Calu3 (cell line): ENCODE measurements at regions not wholly inside any gene's neighbourhood (a gene's known extent, or its start where the extent isn't known, plus 50 kb on each side); places are given as distances from the start of the nearest gene placed in this dataset.

ENCODE experiments used
- BruUV-seq: library from RNA; stranded (reverse); fragments of 400-500 nt; replicated peaks from 2 replicates; lab custom pipeline; 2021; lab: Mats Ljungman, UMichigan
- CTCF ChIA-PET: fragments of 300-600 bp; sonication (Branson Sonifier 250); formaldehyde crosslinking; loops from one replicate; lab custom pipeline; 2022; ENCODE audit warnings: antibody characterized with exemption; lab: Charles Lee
- DNase-seq: peaks from one replicate; pipeline ENCODE4 v3.0.0; 2022
- H3K27ac Mint-ChIP-seq: one replicate; pipeline ENCODE4 v1.8.0; 2022; ENCODE audit warnings: mixed read lengths; ENCODE audit not compliant: unreplicated experiment
- H3K27me3 Mint-ChIP-seq: one replicate; pipeline ENCODE4 v1.8.0; 2022; ENCODE audit warnings: mixed read lengths; ENCODE audit not compliant: unreplicated experiment
- H3K36me3 Mint-ChIP-seq: one replicate; pipeline ENCODE4 v1.8.0; 2022; ENCODE audit warnings: mild to moderate bottlenecking, moderate library complexity, mixed read lengths; ENCODE audit not compliant: insufficient read depth, unreplicated experiment
- H3K4me1 Mint-ChIP-seq: one replicate; pipeline ENCODE4 v1.8.0; 2022; ENCODE audit warnings: mild to moderate bottlenecking, low read depth, mixed read lengths; ENCODE audit not compliant: unreplicated experiment
- H3K4me3 Mint-ChIP-seq: one replicate; pipeline ENCODE4 v1.8.0; 2022; ENCODE audit warnings: mild to moderate bottlenecking, low read depth, moderate library complexity, mixed read lengths; ENCODE audit not compliant: unreplicated experiment
- H3K9me3 Mint-ChIP-seq: one replicate; pipeline ENCODE4 v1.8.0; 2022; ENCODE audit warnings: low read depth, mixed read lengths; ENCODE audit not compliant: unreplicated experiment
- intact Hi-C: fragments of 100-400 bp; cut with micrococcal nuclease; formaldehyde crosslinking; loops from one replicate; pipeline ENCODE4 v1.10.0; 2022; ENCODE audit not compliant: unreplicated experiment
- TF ChIP-seq, protein P1 (sequence below): fragments of 200-600 bp; IDR thresholded peaks from one replicate; pipeline ENCODE4 v1.8.0; 2022; ENCODE audit warnings: antibody characterized with exemption; ENCODE audit not compliant: unreplicated experiment

DNA sequence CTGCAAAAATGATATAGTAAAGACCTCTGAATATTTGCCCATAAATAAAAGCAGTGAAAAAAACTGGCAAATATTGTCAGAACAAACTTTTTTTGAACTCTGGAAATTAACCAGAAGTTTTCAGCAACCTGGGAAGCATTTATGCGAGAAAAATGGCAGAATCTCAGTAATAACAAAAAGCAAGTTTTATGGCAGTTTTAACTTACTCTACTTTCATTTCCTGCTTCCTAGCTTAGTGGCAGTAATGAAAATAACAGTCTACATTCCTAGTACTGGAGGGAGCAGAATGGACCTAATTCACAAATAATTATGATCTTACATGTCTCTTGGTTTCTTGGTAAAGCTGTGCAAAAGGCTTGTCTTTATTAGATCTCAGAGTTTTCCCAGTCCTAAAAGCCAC lies 460.1 kb downstream of the NAF1 start:
- CTCF ChIA-PET = no interaction called here
- peaks cover 7% of the 10 kb centered on the region for H3K9me3 Mint-ChIP-seq
- H3K27ac Mint-ChIP-seq = no peak overlapping the region
- no peaks in the 10 kb centered on the region for H3K27me3 Mint-ChIP-seq
- no peak overlapping the region for H3K4me3 Mint-ChIP-seq
- no peaks in the 10 kb centered on the region for H3K4me1 Mint-ChIP-seq
- DNase-seq = no peak
- no TSS peak for BruUV-seq
- intact Hi-C loops = no loop called here
- TF ChIP-seq, protein P1, sequence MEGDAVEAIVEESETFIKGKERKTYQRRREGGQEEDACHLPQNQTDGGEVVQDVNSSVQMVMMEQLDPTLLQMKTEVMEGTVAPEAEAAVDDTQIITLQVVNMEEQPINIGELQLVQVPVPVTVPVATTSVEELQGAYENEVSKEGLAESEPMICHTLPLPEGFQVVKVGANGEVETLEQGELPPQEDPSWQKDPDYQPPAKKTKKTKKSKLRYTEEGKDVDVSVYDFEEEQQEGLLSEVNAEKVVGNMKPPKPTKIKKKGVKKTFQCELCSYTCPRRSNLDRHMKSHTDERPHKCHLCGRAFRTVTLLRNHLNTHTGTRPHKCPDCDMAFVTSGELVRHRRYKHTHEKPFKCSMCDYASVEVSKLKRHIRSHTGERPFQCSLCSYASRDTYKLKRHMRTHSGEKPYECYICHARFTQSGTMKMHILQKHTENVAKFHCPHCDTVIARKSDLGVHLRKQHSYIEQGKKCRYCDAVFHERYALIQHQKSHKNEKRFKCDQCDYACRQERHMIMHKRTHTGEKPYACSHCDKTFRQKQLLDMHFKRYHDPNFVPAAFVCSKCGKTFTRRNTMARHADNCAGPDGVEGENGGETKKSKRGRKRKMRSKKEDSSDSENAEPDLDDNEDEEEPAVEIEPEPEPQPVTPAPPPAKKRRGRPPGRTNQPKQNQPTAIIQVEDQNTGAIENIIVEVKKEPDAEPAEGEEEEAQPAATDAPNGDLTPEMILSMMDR = no peak
- no peaks in the 10 kb centered on the region for H3K36me3 Mint-ChIP-seq

DNA sequence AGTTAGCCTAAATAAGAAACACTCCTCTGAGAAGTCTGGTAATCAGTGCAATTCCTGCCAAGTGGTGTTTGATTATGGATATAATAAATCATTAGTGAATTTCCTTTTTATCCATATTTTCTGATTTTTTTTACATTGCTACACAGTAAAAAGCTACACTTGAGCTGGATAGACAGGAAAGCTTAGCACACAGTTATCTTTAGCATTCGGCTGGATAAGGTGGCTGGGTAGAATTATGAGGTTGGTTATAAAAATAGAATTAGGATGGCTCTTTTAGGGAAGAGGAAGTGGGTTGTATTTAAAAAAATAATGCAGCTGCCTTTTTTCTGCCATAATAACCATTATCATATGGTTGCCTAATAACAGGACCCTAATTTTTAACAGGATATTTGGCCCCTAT lies 460.6 kb downstream of the NAF1 start:
- DNase-seq = no peak
- Mint-ChIP-seq H3K4me3 (no peak overlapping the region), H3K9me3 (peaks cover 7% of the 10 kb centered on the region)

DNA sequence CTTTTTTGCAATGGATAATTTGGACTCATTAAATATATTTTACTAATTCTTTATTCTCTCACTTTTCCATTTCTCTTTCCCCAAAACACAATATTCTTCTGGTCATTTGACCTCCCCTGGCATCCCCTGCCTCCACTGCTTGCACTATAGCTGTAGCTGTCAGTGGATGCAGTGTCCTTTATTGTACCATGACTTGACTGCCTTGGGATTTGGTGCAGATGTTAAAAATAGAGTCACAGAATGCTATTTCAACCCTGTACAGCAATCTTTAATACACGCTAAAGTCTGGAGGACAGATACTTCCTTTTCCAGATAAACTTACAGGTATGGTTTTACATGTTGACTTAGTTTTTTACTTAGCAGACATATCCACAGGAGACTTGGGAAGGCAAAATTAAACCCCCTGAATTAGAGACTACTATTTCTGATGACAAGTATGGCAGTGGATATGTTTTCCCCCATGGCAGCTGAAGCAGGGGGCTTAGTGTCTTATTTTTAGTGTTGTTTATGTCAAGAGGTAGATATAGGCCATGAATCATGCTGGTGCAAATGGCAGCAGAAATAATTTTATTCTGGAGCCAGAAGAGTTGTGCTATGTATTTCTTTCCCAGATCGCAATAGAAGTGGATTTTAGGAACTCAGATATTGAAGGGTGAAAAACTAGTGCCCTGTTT lies 461.4 kb downstream of the NAF1 start:
- no peak for DNase-seq
- H3K36me3 Mint-ChIP-seq = no peaks in the 10 kb centered on the region
- no peaks in the 10 kb centered on the region for H3K27me3 Mint-ChIP-seq
- no peak overlapping the region for H3K27ac Mint-ChIP-seq
- TF ChIP-seq, protein P1 = no peak
- H3K9me3 Mint-ChIP-seq = peaks cover 8% of the 10 kb centered on the region
- CTCF ChIA-PET = no interaction called here
- H3K4me3 Mint-ChIP-seq = no peak overlapping the region
- no TSS peak for BruUV-seq
- intact Hi-C loops = no loop called here
- H3K4me1 Mint-ChIP-seq = no peaks in the 10 kb centered on the region

More for the DNA sequence above, 460.6 kb downstream of the NAF1 start:
- no peaks in the 10 kb centered on the region for H3K27me3 Mint-ChIP-seq
- no peaks in the 10 kb centered on the region for H3K36me3 Mint-ChIP-seq
- TF ChIP-seq, protein P1 = no peak
- no peak overlapping the region for H3K27ac Mint-ChIP-seq
- intact Hi-C loops = no loop called here
- H3K4me1 Mint-ChIP-seq = no peaks in the 10 kb centered on the region
- no TSS peak for BruUV-seq
- CTCF ChIA-PET = no interaction called here

DNA sequence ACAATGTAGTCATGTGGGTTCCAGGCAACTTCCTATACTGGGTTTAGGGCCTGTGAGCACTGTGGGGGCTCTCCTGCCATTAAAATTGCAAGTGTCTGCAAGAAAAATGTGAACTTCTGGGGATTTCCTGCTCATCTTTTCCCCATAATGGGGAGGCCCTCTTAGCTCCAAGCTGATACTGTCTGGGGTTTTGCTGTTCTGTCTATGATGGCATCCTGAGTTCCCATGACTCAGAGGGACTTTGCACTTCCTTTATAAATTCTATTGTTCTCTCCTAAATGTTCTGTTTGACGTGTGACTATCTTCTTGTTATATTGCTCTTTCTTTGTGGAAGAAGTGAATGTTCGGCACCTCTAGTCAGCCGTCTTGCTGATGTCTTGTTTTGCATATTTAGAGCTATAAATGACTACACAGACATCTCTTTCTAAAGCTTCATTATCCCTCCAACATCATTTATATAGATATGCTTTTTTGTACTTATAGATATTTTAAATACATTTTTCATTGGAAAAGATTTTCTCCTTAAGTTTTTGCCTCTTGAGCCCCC lies 465.8 kb downstream of the NAF1 start:
- H3K27ac Mint-ChIP-seq = no peak overlapping the region
- CTCF ChIA-PET = interaction anchor here (0.7 kb wide), 1 partner anchor 331 kb away, joined by 3 read pairs; no protein-coding TSS in a partner anchor
- H3K9me3 Mint-ChIP-seq = peaks cover 5% of the 10 kb centered on the region
- TF ChIP-seq, protein P1 = no peak
- H3K4me1 Mint-ChIP-seq = no peaks in the 10 kb centered on the region
- no peaks in the 10 kb centered on the region for H3K27me3 Mint-ChIP-seq
- intact Hi-C loops = no loop called here
- H3K36me3 Mint-ChIP-seq = no peaks in the 10 kb centered on the region
- no peak overlapping the region for H3K4me3 Mint-ChIP-seq
- no TSS peak for BruUV-seq
- no peak for DNase-seq
